Endodermal cell (in vitro differentiated cells): ENCODE measurements at regions not wholly inside any gene's neighbourhood (a gene's known extent, or its start where the extent isn't known, plus 50 kb on each side); places are given as distances from the start of the nearest gene placed in this dataset.

Experiments used
- DNase-seq: peaks from one replicate; pipeline ENCODE4 v3.0.0-alpha.2; 2017
- H3K27ac ChIP-seq: 2 replicates; pipeline ENCODE4 v1.5.1; 2013; ENCODE audit warnings: mild to moderate bottlenecking, low read depth, low read length, moderate library complexity
- H3K27me3 ChIP-seq: 2 replicates; pipeline ENCODE4 v1.6.1; 2013; ENCODE audit warnings: mild to moderate bottlenecking, low read length, moderate library complexity; ENCODE audit not compliant: insufficient read depth, control insufficient read depth, poor library complexity, severe bottlenecking
- H3K36me3 ChIP-seq: 2 replicates; pipeline ENCODE4 v1.7.0; 2013; ENCODE audit warnings: mild to moderate bottlenecking, low read length, moderate library complexity; ENCODE audit not compliant: control insufficient read depth, insufficient read depth
- H3K4me1 ChIP-seq: one replicate; pipeline ENCODE4 v1.7.0; 2013; ENCODE audit warnings: low read length; ENCODE audit not compliant: control insufficient read depth, insufficient read depth
- H3K4me3 ChIP-seq: 2 replicates; pipeline ENCODE4 v1.5.1; 2013; ENCODE audit warnings: mild to moderate bottlenecking, low read length, moderate library complexity
- H3K9ac ChIP-seq: 2 replicates; pipeline ENCODE4 v1.6.1; 2013; ENCODE audit warnings: mild to moderate bottlenecking, low read length, moderate library complexity; ENCODE audit not compliant: poor library complexity, severe bottlenecking; ENCODE audit errors: extremely low read depth
- H3K9me3 ChIP-seq: 2 replicates; pipeline ENCODE4 v1.6.1; 2013; ENCODE audit warnings: mild to moderate bottlenecking, low read length, moderate library complexity; ENCODE audit not compliant: control insufficient read depth
- H3K27ac Mint-ChIP-seq: 2 replicates; pipeline ENCODE4 v1.8.0; 2020; ENCODE audit warnings: mixed read lengths
- H3K27me3 Mint-ChIP-seq: 2 replicates; pipeline ENCODE4 v1.8.0; 2021; ENCODE audit warnings: mild to moderate bottlenecking, mixed read lengths; ENCODE audit not compliant: insufficient read depth
- H3K36me3 Mint-ChIP-seq: 2 replicates; pipeline ENCODE4 v1.8.0; 2020; ENCODE audit warnings: low read depth, mixed read lengths
- H3K4me1 Mint-ChIP-seq: 2 replicates; pipeline ENCODE4 v1.8.0; 2020; ENCODE audit warnings: mixed read lengths
- H3K4me3 Mint-ChIP-seq: 2 replicates; pipeline ENCODE4 v1.8.0; 2020; ENCODE audit warnings: mild to moderate bottlenecking, moderate library complexity, mixed read lengths
- H3K9me3 Mint-ChIP-seq: 2 replicates; pipeline ENCODE4 v1.8.0; 2020; ENCODE audit warnings: mild to moderate bottlenecking, mixed read lengths
- CTCF ChIP-seq: fragments of 200-600 bp; sonication (generic); conservative IDR thresholded peaks from 2 replicates; pipeline ENCODE4 v1.5.0; 2021; ENCODE audit warnings: antibody characterized with exemption, mild to moderate bottlenecking
- WGBS, 2 experiments: methylation state at CpG; one replicate each; pipeline versions ENCODE4 v1.1.5 to v1.1.7; 2013; ENCODE audit warnings: missing lambda C conversion rate in 2 of 2, mixed read lengths in 1 of 2; ENCODE audit not compliant: insufficient coverage in 1 of 2, insufficient read length in 1 of 2; 5-methylcytosine and 5-hydroxymethylcytosine counted together

- Mint-ChIP-seq H3K27me3 (no peaks in the 10 kb centered on the region), H3K4me1 (no peaks in the 10 kb centered on the region), H3K9me3 (no peaks in the 10 kb centered on the region), H3K4me3 (no peak overlapping the region), H3K27ac (no peak overlapping the region), H3K36me3 (no peaks in the 10 kb centered on the region)
- WGBS, 2 experiments: 86 to 88% methylated on average over 4 to 6 of the region's 6 CpGs
- TF ChIP-seq CTCF: no peak
- Histone ChIP-seq H3K36me3 (no peaks in the 10 kb centered on the region), H3K4me3 (no peak overlapping the region), H3K27me3 (no peaks in the 10 kb centered on the region), H3K9ac (no peak overlapping the region), H3K27ac (no peak overlapping the region), H3K4me1 (no peaks in the 10 kb centered on the region), H3K9me3 (no peaks in the 10 kb centered on the region)
- DNase-seq: no peak
These were observed 105.7 kb upstream of the PLPPR5 start for GRCh38 chr1:99110140-99111041.

- H3K36me3 Mint-ChIP-seq: no peaks in the 10 kb centered on the region
- Histone ChIP-seq H3K27me3 (no peaks in the 10 kb centered on the region), H3K9ac (no peak overlapping the region), H3K4me1 (no peaks in the 10 kb centered on the region), H3K36me3 (no peaks in the 10 kb centered on the region), H3K9me3 (no peaks in the 10 kb centered on the region), H3K4me3 (no peak overlapping the region), H3K27ac (no peak overlapping the region)
- H3K27me3 Mint-ChIP-seq: no peaks in the 10 kb centered on the region
- H3K9me3 Mint-ChIP-seq: no peaks in the 10 kb centered on the region
- H3K27ac Mint-ChIP-seq: no peak overlapping the region
- no peaks in the 10 kb centered on the region for H3K4me1 Mint-ChIP-seq
- 90 to 95% methylated on average over 2 of the region's 2 CpGs for WGBS, 2 experiments
- no peak for DNase-seq
- no peak for TF ChIP-seq CTCF
- H3K4me3 Mint-ChIP-seq: no peak overlapping the region
These were observed 110.6 kb upstream of the PLPPR5 start for GRCh38 chr1:99115231-99115630.

GRCh38 chr1:99119188-99119587, 114.5 kb upstream of the PLPPR5 start:
- H3K4me1 Mint-ChIP-seq: no peaks in the 10 kb centered on the region
- no peak for DNase-seq
- H3K9ac ChIP-seq: no peak overlapping the region
- WGBS, 2 experiments: 43 to 82% methylated on average over 1 to 2 of the region's 2 CpGs
- H3K27ac ChIP-seq: no peak overlapping the region
- H3K36me3 ChIP-seq: no peaks in the 10 kb centered on the region
- no peaks in the 10 kb centered on the region for H3K9me3 Mint-ChIP-seq
- H3K4me3 ChIP-seq: no peak overlapping the region
- no peaks in the 10 kb centered on the region for H3K27me3 Mint-ChIP-seq
- TF ChIP-seq CTCF: no peak
- no peaks in the 10 kb centered on the region for H3K4me1 ChIP-seq
- no peaks in the 10 kb centered on the region for H3K9me3 ChIP-seq
- no peaks in the 10 kb centered on the region for H3K27me3 ChIP-seq
- no peak overlapping the region for H3K27ac Mint-ChIP-seq
- H3K36me3 Mint-ChIP-seq: no peaks in the 10 kb centered on the region
- no peak overlapping the region for H3K4me3 Mint-ChIP-seq
